IMR-90 (cell line): ENCODE measurements at regions not wholly inside any gene's neighbourhood (a gene's known extent, or its start where the extent isn't known, plus 50 kb on each side); places are given as distances from the start of the nearest gene placed in this dataset.

Experiments used
- ATAC-seq: fragments of 200-7000 bp; cut with Tn5 transposase; 2 replicates; pipeline ENCODE4 v1.9.1; 2020; ENCODE audit warnings: low read depth, mild to moderate bottlenecking, moderate library complexity
- BruUV-seq: library from RNA; stranded (reverse); fragments of 400-500 nt; replicated peaks from 2 replicates; lab custom pipeline; 2021; lab: Mats Ljungman, UMichigan
- CTCF ChIA-PET: fragments of 300-600 bp; formaldehyde crosslinking; extraction: SDS; loops from one replicate; lab custom pipeline; 2021; ENCODE audit warnings: antibody characterized with exemption; lab: Yijun Ruan, JAX
- POLR2A ChIA-PET: fragments of 300-600 bp; sonication (Branson Sonifier 250); formaldehyde crosslinking; loops from one replicate; lab custom pipeline; 2022; ENCODE audit warnings: antibody characterized with exemption; ENCODE audit not compliant: unreplicated experiment; lab: Charles Lee
- DNase-seq: peaks from one replicate; pipeline ENCODE4 v3.0.0; 2013
- H2AFZ ChIP-seq: replicated peaks from 2 replicates; pipeline ENCODE3; 2013; ENCODE audit warnings: low read length, mild to moderate bottlenecking; ENCODE audit not compliant: poor library complexity
- H2AK5ac ChIP-seq: 2 replicates; pipeline ENCODE4 v1.6.1; 2013; ENCODE audit warnings: low read depth, low read length, inconsistent platforms
- H2AK9ac ChIP-seq: replicated peaks from 2 replicates; pipeline ENCODE3; 2013; ENCODE audit warnings: mild to moderate bottlenecking, low read depth, low read length, moderate library complexity; ENCODE audit not compliant: poor library complexity
- H2BK120ac ChIP-seq: 2 replicates; pipeline ENCODE4 v1.6.1; 2013; ENCODE audit warnings: low read depth, low read length, inconsistent platforms
- H2BK15ac ChIP-seq: 3 replicates; pipeline ENCODE4 v1.6.1; 2013; ENCODE audit warnings: low read depth, low read length, inconsistent platforms
- H2BK20ac ChIP-seq: 2 replicates; pipeline ENCODE4 v1.6.1; 2013; ENCODE audit warnings: low read depth, mild to moderate bottlenecking, inconsistent platforms, low read length, moderate library complexity
- H2BK5ac ChIP-seq: 2 replicates; pipeline ENCODE4 v1.6.1; 2013; ENCODE audit warnings: mild to moderate bottlenecking, low read depth, low read length, inconsistent platforms; ENCODE audit not compliant: poor library complexity, severe bottlenecking
- H3K14ac ChIP-seq: replicated peaks from 2 replicates; pipeline ENCODE4 v1.6.1; 2013; ENCODE audit warnings: low read depth, low read length, inconsistent platforms
- H3K18ac ChIP-seq: 2 replicates; pipeline ENCODE4 v1.6.1; 2013; ENCODE audit warnings: low read depth, low read length, control low read depth
- H3K23ac ChIP-seq: 2 replicates; pipeline ENCODE4 v1.6.1; 2013; ENCODE audit warnings: low read depth, low read length, inconsistent platforms
- H3K27ac ChIP-seq: 2 replicates; pipeline ENCODE4 v1.5.1; 2013; ENCODE audit warnings: mild to moderate bottlenecking, control low read depth, low read length; ENCODE audit not compliant: insufficient read depth
- H3K27me3 ChIP-seq: 2 replicates; pipeline ENCODE4 v1.6.1; 2013; ENCODE audit warnings: low read length; ENCODE audit not compliant: control insufficient read depth, insufficient read depth
- H3K36me3 ChIP-seq: 2 replicates; pipeline ENCODE4 v1.6.1; 2013; ENCODE audit warnings: low read length, mixed read lengths; ENCODE audit not compliant: control insufficient read depth, insufficient read depth
- H3K4ac ChIP-seq: 2 replicates; pipeline ENCODE4 v1.6.1; 2013; ENCODE audit warnings: low read depth, low read length, inconsistent platforms
- H3K4me1 ChIP-seq: 2 replicates; pipeline ENCODE4 v1.6.1; 2013; ENCODE audit warnings: low read length, mixed read lengths; ENCODE audit not compliant: control insufficient read depth, insufficient read depth
- H3K4me2 ChIP-seq: 2 replicates; pipeline ENCODE4 v1.6.1; 2013; ENCODE audit warnings: low read depth, mild to moderate bottlenecking, control low read depth, low read length, moderate library complexity
- H3K4me3 ChIP-seq: 2 replicates; pipeline ENCODE4 v1.5.1; 2013; ENCODE audit warnings: low read depth, mild to moderate bottlenecking, control low read depth, low read length, moderate library complexity; ENCODE audit not compliant: insufficient read depth
- H3K56ac ChIP-seq: 2 replicates; pipeline ENCODE4 v1.6.1; 2013; ENCODE audit warnings: low read length, inconsistent platforms; ENCODE audit not compliant: insufficient read depth; ENCODE audit errors: extremely low read depth
- H3K79me1 ChIP-seq, 2 experiments: 2 replicates each; pipeline ENCODE4 v1.6.1; 2013; ENCODE audit warnings: low read length in 2 of 2, inconsistent platforms in 1 of 2, low read depth in 1 of 2
- H3K9ac ChIP-seq: 2 replicates; pipeline ENCODE4 v1.6.1; 2013; ENCODE audit warnings: low read depth, low read length, control low read depth
- H3K9me1 ChIP-seq: 2 replicates; pipeline ENCODE4 v1.6.1; 2013; ENCODE audit warnings: low read length, inconsistent platforms; ENCODE audit not compliant: insufficient read depth
- H3K9me3 ChIP-seq: 2 replicates; pipeline ENCODE4 v1.6.1; 2013; ENCODE audit warnings: low read length; ENCODE audit not compliant: control insufficient read depth, insufficient read depth
- H4K20me1 ChIP-seq: 2 replicates; pipeline ENCODE4 v1.6.1; 2013; ENCODE audit warnings: low read length, inconsistent platforms; ENCODE audit not compliant: insufficient read depth
- H4K5ac ChIP-seq: 2 replicates; pipeline ENCODE4 v1.6.1; 2013; ENCODE audit warnings: mild to moderate bottlenecking, low read depth, low read length, control low read depth
- H4K8ac ChIP-seq, 2 experiments: 2 replicates each; pipeline ENCODE4 v1.6.1; 2013; ENCODE audit warnings: low read depth in 2 of 2, low read length in 2 of 2, control low read depth in 1 of 2, inconsistent platforms in 1 of 2
- H4K91ac ChIP-seq: 2 replicates; pipeline ENCODE4 v1.6.1; 2013; ENCODE audit warnings: low read depth, low read length, inconsistent platforms; ENCODE audit not compliant: insufficient read depth
- CHD1 ChIP-seq: IDR thresholded peaks from 2 replicates; pipeline ENCODE4 v1.6.1; 2012; ENCODE audit warnings: low read depth, low read length, improper control_type of control experiment
- dilution Hi-C: fragments of 300-500 bp; cut with HindIII; formaldehyde crosslinking; loops from one replicate; pipeline ENCODE4 v1.14.3; 2018; ENCODE audit warnings: low sequenced_read_pairs; ENCODE audit not compliant: unreplicated experiment
- in situ Hi-C: fragments of 300-500 bp; cut with MboI; formaldehyde crosslinking; loops from 3 replicates; pipeline ENCODE4 v1.14.3; 2019; ENCODE audit warnings: low sequenced_read_pairs, inconsistent platforms, mixed read lengths
- intact Hi-C: fragments of 100-400 bp; cut with micrococcal nuclease; formaldehyde crosslinking; loops from 2 replicates; pipeline ENCODE4 v1.10.0; 2022

DNA sequence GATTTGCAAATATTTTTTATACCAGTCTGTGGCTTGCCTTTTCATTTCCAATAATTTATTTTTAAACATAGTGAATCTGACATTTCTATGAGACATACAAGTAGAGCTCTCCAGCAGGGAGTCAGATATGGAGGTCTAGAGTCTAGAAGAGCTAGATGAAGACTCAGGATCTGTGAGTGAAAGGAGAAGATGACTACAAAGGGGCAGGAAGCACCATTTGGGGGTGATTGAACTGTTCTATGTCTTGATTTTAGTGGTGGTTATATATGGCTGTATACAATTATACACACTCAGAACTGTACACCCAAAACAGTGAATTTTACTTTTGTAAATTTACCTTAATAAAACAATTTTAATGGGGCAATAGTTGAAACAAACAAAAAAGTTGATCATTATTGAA lies 127.9 kb upstream of the BACH2 start:
- no peak overlapping the region for H3K23ac ChIP-seq
- H2BK20ac ChIP-seq = no peak overlapping the region
- H3K4me1 ChIP-seq = no peaks in the 10 kb centered on the region
- no peak overlapping the region for H2AK9ac ChIP-seq
- H3K9me3 ChIP-seq = no peaks in the 10 kb centered on the region
- H3K27ac ChIP-seq = no peak overlapping the region
- ChIA-PET POLR2A (no interaction called here), CTCF (no interaction called here)
- H3K4me2 ChIP-seq = no peak overlapping the region
- H3K18ac ChIP-seq = no peak overlapping the region
- TF ChIP-seq CHD1 = no peak
- H4K5ac ChIP-seq = no peak overlapping the region
- H3K56ac ChIP-seq = no peak overlapping the region
- dilution Hi-C loops = no loop called here
- H4K91ac ChIP-seq = no peak overlapping the region
- H3K4ac ChIP-seq = no peak overlapping the region
- BruUV-seq = no TSS peak
- DNase-seq = no peak
- H3K9ac ChIP-seq = no peak overlapping the region
- intact Hi-C loops = no loop called here
- no peak overlapping the region for H2AK5ac ChIP-seq
- no peak overlapping the region for H4K8ac ChIP-seq
- H3K14ac ChIP-seq = no peak overlapping the region
- no peaks in the 10 kb centered on the region for H3K36me3 ChIP-seq
- no peak for ATAC-seq
- H2BK15ac ChIP-seq = no peak overlapping the region
- no peak overlapping the region for H3K4me3 ChIP-seq
- in situ Hi-C loops = no loop called here
- no peaks in the 10 kb centered on the region for H4K20me1 ChIP-seq
- no peak overlapping the region for H2BK5ac ChIP-seq
- H3K79me1 ChIP-seq = no peaks in the 10 kb centered on the region
- no peaks in the 10 kb centered on the region for H3K9me1 ChIP-seq
- H2AFZ ChIP-seq = no peak overlapping the region
- no peak overlapping the region for H2BK120ac ChIP-seq
- H3K27me3 ChIP-seq = peaks cover 5% of the 10 kb centered on the region; the same call in 1 of the 2 replicates
